ENCODE measurements at regions not wholly inside any gene's neighbourhood (a gene's known extent, or its start where the extent isn't known, plus 50 kb on each side); places are given as distances from the start of the nearest gene placed in this dataset.
"Not testable (repeated sequence)": the region's sequence is repeated elsewhere in the genome, so short reads cannot be mapped to it uniquely, and the experiment has no call there.

DNA sequence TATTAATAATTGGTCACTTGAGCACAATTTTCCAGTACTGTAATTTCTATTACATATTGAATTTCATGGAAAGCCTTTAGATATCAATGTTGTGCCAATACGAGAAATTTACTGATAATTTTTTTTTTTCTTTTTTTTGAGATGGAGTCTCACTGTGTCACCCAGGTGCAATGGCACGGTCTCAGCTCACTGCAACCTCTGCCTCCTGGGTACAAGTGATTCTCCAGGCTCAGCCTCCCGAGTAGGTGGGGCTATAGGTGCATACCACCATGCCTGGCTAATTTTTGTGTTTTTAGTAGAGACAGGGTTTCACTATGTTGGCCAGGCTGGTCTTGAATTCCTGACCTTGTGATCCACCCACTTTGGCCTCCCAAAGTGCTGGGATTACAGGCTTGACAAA, 435.4 kb downstream of the FUT8 start:
- H3K9me3 Mint-ChIP-seq; H3K27me3 Mint-ChIP-seq; H3K4me3 Mint-ChIP-seq; H3K36me3 Mint-ChIP-seq (ENCODE audit: low read depth); H3K27ac Mint-ChIP-seq: not testable (repeated sequence)
- H3K4me1 Mint-ChIP-seq (ENCODE audit: low read depth), result peaks cover 74% of the 10 kb centered on the region

DNA sequence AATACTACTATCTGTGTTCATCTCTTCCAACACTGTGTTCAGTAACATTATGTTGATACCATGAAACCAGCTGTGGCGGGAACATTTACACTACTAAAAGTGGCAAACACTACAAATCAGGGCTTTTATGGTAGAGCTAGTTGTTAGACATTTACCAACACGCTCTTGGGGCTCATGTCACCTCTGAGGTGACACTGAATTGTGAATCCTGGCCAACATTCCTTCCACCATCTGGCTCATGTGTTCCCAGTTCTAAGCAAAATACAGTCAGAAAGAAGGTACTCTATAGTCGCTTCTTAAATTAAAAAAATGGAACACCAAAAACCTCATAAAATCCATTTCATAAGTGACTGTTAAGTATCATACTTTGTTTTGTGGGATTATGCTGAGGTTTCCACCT, 436.6 kb downstream of the FUT8 start:
- Mint-ChIP-seq H3K9me3 (peaks cover 5% of the 10 kb centered on the region), H3K27ac (no peak overlapping the region), H3K4me1 (ENCODE audit: low read depth) (peaks cover 65% of the 10 kb centered on the region), H3K36me3 (ENCODE audit: low read depth) (peaks cover 4% of the 10 kb centered on the region), H3K27me3 (no peaks in the 10 kb centered on the region), H3K4me3 (no peak overlapping the region)

DNA sequence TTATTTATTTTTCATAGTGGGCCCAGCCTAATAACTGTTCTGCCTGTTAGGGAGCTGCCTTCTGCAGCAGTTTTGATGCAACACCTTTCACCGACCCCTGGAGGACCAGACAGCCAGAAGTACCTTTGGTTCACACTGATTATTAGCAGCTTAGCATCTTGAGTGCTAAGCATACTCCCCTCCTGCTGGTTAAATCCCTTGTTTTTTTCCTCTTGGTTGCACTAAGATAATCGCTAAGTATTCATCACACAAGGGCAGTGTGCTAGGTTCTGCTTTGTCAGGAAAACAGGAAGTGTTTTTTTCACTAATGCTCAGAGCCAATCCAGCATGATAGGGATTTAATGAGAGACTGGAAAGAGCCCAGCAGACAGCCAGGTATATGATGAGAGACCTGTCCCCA, 437.0 kb downstream of the FUT8 start:
- H3K27ac Mint-ChIP-seq, result no peak overlapping the region
- H3K4me1 Mint-ChIP-seq (ENCODE audit: low read depth), result peaks cover 61% of the 10 kb centered on the region
- H3K9me3 Mint-ChIP-seq, result peaks cover 7% of the 10 kb centered on the region
- no peak overlapping the region for H3K4me3 Mint-ChIP-seq
- peaks cover 4% of the 10 kb centered on the region for H3K36me3 Mint-ChIP-seq (ENCODE audit: low read depth)
- H3K27me3 Mint-ChIP-seq, result no peaks in the 10 kb centered on the region

DNA sequence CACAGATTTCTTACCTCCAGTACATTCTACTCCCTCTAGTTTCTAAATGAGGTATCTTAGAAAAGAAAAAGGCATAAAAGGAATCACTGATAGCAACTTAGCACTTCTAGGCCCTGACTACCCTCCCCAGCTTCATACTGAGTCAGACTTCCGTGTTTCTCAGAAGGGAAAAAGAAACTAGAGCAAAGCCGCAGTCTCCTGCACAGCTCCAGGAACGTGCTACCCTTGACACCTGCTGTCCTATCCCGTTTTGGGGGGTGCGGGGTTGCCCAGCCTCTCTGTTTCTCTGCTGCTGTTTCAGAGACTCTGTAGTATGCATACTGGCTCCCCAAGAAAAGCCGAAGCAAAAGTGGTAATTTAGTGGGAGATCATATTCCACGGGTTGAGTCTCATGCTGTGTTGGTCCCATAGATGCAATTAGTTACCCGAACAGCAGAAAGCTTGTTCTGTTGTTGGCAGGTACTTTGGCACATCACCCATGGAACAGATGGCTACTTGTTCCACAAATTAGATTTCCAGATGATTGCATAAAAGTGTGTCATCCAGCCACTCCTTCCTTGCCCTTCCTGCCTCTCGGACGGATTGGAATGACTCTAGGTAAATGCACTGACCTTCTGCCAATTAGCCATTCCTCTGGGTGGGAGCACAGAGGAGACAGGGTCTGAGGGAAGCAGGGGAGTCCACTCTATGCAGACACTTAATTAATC, 438.1 kb downstream of the FUT8 start:
- Mint-ChIP-seq H3K4me1 (ENCODE audit: low read depth) (peaks cover 51% of the 10 kb centered on the region), H3K27ac (peak overlapping the region; percentile 31)

DNA sequence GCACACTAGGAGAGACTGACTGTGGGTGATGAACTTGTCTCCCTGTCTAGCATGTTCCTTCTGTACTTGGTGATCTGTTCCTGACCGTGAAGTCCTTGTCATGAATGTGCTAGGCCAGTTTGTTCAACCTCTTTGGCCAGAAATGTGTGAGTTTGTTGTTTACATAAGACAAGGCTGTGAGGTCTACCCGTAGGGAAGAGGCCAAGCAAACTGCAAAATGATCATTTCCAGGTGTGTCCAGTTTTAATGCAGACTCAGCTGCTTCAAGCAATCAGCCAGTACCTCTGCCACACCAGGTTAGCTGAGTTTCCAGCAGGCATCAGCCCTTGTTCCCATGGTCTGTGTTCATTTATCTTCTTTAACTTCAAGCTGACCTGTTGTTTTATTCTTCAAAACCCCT, 440.2 kb downstream of the FUT8 start:
- H3K4me1 Mint-ChIP-seq (ENCODE audit: low read depth), result peaks cover 33% of the 10 kb centered on the region
- no peak overlapping the region for H3K4me3 Mint-ChIP-seq
- no peaks in the 10 kb centered on the region for H3K27me3 Mint-ChIP-seq
- H3K9me3 Mint-ChIP-seq, result peaks cover 4% of the 10 kb centered on the region
- H3K27ac Mint-ChIP-seq, result no peak overlapping the region
- H3K36me3 Mint-ChIP-seq (ENCODE audit: low read depth), result peaks cover 4% of the 10 kb centered on the region

More for the DNA sequence above, 438.1 kb downstream of the FUT8 start:
- H3K27me3 Mint-ChIP-seq, result no peaks in the 10 kb centered on the region
- H3K4me3 Mint-ChIP-seq, result no peak overlapping the region
- H3K36me3 Mint-ChIP-seq (ENCODE audit: low read depth), result peaks cover 4% of the 10 kb centered on the region
- peaks cover 8% of the 10 kb centered on the region for H3K9me3 Mint-ChIP-seq

DNA sequence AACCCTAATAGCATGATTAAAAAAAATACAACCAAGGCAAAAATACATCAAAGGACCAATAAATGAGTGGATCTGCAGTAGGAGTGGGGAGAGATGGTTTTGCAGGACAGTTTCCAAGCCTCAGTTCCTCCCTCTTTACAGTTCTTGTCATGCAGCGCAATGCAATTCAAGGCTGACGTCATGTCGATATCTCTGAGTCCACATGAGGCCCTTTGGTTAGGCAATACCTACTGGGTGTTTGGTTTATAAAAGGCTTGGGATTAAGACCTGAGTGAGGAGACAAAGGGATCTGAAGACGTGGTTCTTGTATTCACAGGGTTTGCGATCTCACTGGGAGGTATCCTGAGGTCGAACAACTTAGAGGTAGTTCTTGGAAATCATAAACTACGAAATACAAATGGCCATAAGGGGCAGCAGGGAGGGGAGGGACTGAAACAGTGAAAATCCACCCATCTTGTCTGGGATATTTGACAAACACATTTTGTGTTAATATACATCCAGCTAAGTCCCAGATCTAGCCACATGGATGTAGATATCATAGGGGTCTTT, 441.0 kb downstream of the FUT8 start:
- peaks cover 4% of the 10 kb centered on the region for H3K36me3 Mint-ChIP-seq (ENCODE audit: low read depth)
- H3K27ac Mint-ChIP-seq, result no peak overlapping the region
- H3K4me3 Mint-ChIP-seq, result no peak overlapping the region
- H3K9me3 Mint-ChIP-seq, result peaks cover 4% of the 10 kb centered on the region
- peaks cover 27% of the 10 kb centered on the region for H3K4me1 Mint-ChIP-seq (ENCODE audit: low read depth)
- no peaks in the 10 kb centered on the region for H3K27me3 Mint-ChIP-seq

DNA sequence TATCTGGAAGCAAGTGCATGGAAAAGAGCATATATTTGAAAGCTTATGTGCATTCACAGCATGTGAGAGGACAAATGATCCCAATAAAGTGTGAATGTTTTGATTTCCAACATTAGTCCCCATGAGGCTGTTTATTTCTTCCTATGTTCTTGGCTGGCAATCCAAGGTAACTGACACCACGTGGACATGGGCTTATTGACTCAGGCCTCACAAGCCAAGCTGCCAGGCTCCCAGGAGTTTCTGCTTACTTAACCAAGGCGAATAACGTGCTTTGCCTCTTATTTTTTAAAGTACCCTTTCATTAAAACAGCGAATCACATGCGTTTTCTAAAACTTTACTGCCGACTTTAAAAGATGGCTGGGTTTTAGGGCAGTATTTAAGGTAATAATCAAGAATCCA, 441.7 kb downstream of the FUT8 start:
- Mint-ChIP-seq H3K27me3 (no peaks in the 10 kb centered on the region), H3K9me3 (peaks cover 5% of the 10 kb centered on the region), H3K4me1 (ENCODE audit: low read depth) (peaks cover 21% of the 10 kb centered on the region), H3K36me3 (ENCODE audit: low read depth) (no peaks in the 10 kb centered on the region), H3K27ac (no peak overlapping the region), H3K4me3 (no peak overlapping the region)

DNA sequence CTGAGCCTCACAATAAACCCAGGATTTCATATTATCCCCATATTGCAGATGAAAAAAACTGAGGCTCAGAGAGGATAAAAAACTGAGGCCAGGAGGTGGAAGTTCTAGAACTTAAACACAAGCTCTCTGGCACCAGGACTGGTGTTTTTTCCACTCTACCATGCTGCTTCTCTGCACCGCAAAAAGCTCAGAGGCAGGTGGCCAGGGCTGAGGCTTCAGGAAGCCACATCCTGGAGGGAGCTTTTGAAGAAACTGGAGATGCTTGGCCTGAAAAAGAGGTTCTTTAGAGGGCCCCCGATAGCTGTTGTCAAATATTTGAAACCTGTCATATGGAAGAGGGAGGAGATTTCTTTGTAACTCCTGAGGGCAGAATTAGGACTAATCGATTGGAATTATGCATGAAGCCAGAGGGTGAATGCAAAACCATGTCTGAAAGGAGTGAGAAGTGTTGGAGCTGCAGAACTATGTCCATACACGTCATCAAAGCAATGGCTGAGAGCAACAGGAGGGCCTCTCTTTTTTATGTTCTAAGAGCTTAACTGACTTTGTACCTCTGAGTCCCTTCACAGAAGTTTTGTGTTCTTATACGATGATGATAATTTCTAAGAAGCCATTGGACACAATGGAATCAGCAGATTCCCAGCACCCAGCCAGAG, 448.6 kb downstream of the FUT8 start:
- H3K36me3 Mint-ChIP-seq (ENCODE audit: low read depth), result no peaks in the 10 kb centered on the region
- H3K27me3 Mint-ChIP-seq, result no peaks in the 10 kb centered on the region
- peaks cover 5% of the 10 kb centered on the region for H3K9me3 Mint-ChIP-seq
- no peak overlapping the region for H3K4me3 Mint-ChIP-seq
- H3K27ac Mint-ChIP-seq, result no peak overlapping the region
- peaks cover 58% of the 10 kb centered on the region for H3K4me1 Mint-ChIP-seq (ENCODE audit: low read depth)

DNA sequence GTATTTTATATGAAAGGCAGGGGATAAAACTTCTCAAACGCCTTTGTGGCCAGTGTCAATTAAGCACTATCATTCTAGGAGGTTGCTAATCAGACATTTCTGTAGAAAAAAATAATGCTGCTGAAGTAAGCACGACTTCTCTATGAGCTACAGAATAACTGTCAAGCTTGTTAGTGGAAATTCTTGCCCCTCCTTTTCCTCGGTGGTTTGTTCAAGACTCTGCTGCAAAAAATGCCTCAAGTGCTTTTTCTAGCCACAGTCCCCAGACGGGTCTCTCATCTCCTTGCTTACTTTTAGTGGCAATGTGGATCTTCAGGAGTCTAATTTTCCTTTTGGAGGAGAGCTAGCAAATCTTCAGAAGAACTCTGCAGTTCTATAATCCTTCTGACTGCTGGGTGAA, 452.0 kb downstream of the FUT8 start:
- Mint-ChIP-seq H3K4me1 (ENCODE audit: low read depth) (peaks cover 63% of the 10 kb centered on the region), H3K27me3 (no peaks in the 10 kb centered on the region), H3K27ac (no peak overlapping the region), H3K4me3 (no peak overlapping the region), H3K36me3 (ENCODE audit: low read depth) (no peaks in the 10 kb centered on the region), H3K9me3 (peaks cover under 1% of the 10 kb centered on the region)

DNA sequence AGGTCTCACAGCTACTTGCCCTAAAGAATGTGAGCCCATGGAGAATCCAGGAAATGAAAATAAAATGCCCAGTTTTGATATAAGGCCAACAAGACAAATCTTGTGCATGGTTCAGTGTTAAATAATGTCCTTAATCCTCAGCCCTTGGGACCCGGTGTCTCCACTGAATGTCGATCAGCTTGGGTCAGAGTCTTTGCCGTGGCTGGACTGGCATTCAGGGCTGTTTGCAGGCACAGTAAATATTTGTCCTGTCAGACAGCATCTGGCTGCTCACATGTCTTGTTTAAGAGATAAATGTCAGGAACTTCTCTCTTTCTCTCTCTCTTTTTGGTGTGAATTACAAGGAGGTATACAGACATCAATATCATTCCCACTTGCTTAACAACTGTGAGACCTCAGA, 452.5 kb downstream of the FUT8 start:
- Mint-ChIP-seq H3K36me3 (ENCODE audit: low read depth) (no peaks in the 10 kb centered on the region), H3K27ac (peak overlapping the region; percentile 62), H3K4me3 (no peak overlapping the region), H3K9me3 (no peaks in the 10 kb centered on the region), H3K27me3 (no peaks in the 10 kb centered on the region), H3K4me1 (ENCODE audit: low read depth) (peaks cover 62% of the 10 kb centered on the region)

DNA sequence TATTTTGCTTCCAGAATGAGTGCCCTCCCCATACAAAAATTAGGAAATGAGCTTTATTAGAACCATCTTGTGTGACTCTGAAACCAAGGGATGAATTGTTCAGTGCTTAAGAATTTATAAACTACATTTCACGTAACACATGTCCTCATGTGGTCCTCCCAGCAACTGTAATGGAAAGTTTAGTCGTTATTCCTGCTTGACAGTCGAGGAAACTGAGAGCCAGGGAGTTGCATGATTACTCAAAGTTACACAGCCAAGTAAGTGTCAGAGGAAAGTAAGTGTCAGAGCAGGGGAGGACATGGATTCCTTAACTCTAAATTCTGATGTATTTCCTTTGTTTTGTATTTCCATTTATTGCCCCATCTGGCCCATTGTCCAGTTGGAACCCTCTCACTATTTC, 453.9 kb downstream of the FUT8 start:
- Mint-ChIP-seq H3K4me1 (ENCODE audit: low read depth) (peaks cover 48% of the 10 kb centered on the region), H3K27ac (no peak overlapping the region), H3K4me3 (no peak overlapping the region), H3K9me3 (no peaks in the 10 kb centered on the region), H3K36me3 (ENCODE audit: low read depth) (no peaks in the 10 kb centered on the region), H3K27me3 (no peaks in the 10 kb centered on the region)

DNA sequence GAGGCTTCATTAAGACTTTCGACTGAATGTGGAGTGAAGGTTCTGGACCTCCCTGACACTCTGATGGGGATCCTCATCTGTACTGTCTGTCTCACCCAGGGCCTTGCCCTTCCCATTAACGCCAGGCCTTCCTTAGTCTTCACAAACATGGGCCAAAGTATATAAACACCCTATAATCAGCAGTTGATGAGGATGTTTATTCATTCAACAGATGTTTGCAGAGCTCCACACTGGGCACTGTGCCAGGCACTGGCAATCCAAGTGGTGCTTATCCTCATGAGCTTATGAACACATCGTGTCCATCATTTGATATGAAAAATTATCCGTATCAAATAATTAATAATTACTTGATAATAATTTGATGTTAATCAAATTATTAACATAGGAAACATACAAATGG, 454.4 kb downstream of the FUT8 start:
- no peak overlapping the region for H3K27ac Mint-ChIP-seq
- H3K9me3 Mint-ChIP-seq, result no peaks in the 10 kb centered on the region
- H3K36me3 Mint-ChIP-seq (ENCODE audit: low read depth), result no peaks in the 10 kb centered on the region
- H3K27me3 Mint-ChIP-seq, result no peaks in the 10 kb centered on the region
- peaks cover 44% of the 10 kb centered on the region for H3K4me1 Mint-ChIP-seq (ENCODE audit: low read depth)
- H3K4me3 Mint-ChIP-seq, result no peak overlapping the region

DNA sequence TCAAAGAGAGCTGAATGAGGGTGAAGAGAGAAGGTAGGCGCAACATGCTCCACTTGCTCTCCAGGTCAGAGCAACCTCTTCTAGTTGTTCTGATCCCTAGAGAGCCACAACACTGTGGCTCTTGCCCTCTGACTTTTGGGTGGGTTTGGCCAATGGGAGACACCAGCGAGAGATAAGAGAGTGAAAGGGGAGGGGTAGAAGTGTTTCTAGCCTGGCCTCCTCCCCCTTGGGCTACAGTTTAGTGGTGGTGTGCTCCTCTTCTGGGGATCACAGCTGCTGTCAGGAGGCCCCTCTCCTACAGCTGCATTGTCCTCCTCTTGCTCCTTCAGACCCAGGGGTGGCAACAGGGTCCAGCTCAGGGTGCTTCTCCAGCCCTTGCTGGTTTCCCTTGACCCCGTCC, 454.8 kb downstream of the FUT8 start:
- Mint-ChIP-seq H3K9me3 (no peaks in the 10 kb centered on the region), H3K27me3 (no peaks in the 10 kb centered on the region), H3K36me3 (ENCODE audit: low read depth) (no peaks in the 10 kb centered on the region), H3K27ac (no peak overlapping the region), H3K4me1 (ENCODE audit: low read depth) (peaks cover 40% of the 10 kb centered on the region), H3K4me3 (no peak overlapping the region)

DNA sequence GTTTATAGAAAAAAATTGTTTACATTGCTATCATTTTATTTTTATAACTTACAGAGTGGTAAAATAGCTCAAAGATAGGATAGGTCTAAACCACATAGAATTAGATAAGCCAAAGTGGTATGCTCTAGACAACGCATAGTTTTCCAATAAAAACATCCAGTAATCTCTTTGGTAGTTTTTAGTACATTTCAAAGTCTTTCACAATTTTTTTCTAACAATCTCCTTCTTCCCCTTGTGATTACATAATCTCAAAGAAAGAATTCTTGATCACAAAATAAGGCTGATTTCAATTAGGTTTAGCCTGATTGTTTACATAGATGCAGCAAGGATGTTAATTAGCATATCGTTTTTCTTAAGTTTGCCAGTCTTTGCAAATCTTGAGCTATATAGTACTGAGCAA, 460.0 kb downstream of the FUT8 start:
- H3K4me1 Mint-ChIP-seq (ENCODE audit: low read depth), result no peaks in the 10 kb centered on the region
- no peaks in the 10 kb centered on the region for H3K36me3 Mint-ChIP-seq (ENCODE audit: low read depth)
- no peak overlapping the region for H3K27ac Mint-ChIP-seq
- H3K4me3 Mint-ChIP-seq, result no peak overlapping the region
- H3K9me3 Mint-ChIP-seq, result no peaks in the 10 kb centered on the region
- H3K27me3 Mint-ChIP-seq, result no peaks in the 10 kb centered on the region

DNA sequence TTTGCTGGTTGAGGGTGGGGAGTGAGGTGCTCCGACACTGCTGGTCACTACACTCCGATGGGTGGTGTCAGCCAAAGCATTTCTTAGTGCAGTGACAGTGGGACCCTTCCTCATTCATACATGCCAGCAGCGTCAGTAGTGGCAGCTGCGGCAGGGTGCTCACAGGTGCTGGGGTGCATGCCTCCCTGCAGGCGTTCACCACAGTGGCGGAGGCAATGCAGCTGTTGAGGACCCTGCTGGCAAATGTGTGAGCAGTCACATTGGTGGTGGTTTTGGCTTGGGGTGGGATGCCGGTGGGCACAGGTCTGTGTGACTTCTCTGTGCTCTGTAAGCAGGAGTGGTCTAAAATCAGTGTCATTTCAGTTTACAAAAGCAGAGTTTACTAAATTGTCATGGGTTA, 464.6 kb downstream of the FUT8 start:
- H3K4me1 Mint-ChIP-seq (ENCODE audit: low read depth), result peaks cover 18% of the 10 kb centered on the region
- peaks cover 4% of the 10 kb centered on the region for H3K9me3 Mint-ChIP-seq
- H3K4me3 Mint-ChIP-seq, result no peak overlapping the region
- H3K36me3 Mint-ChIP-seq (ENCODE audit: low read depth), result no peaks in the 10 kb centered on the region
- no peaks in the 10 kb centered on the region for H3K27me3 Mint-ChIP-seq
- H3K27ac Mint-ChIP-seq, result no peak overlapping the region

DNA sequence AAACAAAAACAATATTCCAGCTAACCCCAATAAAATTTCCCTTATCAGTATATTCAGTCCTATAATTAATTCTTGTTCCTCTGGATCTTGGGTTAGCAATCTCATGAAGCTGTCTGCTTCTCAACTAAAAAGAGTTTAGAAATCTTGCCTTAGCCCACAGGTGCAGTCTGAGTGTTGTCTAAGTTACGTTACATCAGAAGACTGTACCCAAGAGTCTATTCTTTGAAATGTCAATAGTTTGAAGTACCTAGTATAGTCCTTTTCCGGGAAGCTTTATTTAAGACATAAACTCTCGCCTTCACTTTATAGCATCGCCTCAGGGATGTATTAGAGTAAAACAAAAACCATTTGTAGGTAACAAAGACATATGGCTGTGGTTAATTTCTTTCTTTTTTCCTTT, 465.1 kb downstream of the FUT8 start:
- no peak overlapping the region for H3K27ac Mint-ChIP-seq
- no peak overlapping the region for H3K4me3 Mint-ChIP-seq
- peaks cover 18% of the 10 kb centered on the region for H3K4me1 Mint-ChIP-seq (ENCODE audit: low read depth)
- H3K36me3 Mint-ChIP-seq (ENCODE audit: low read depth), result no peaks in the 10 kb centered on the region
- peaks cover 6% of the 10 kb centered on the region for H3K9me3 Mint-ChIP-seq
- no peaks in the 10 kb centered on the region for H3K27me3 Mint-ChIP-seq
